ENCODE measurements at regions not wholly inside any gene's neighbourhood (a gene's known extent, or its start where the extent isn't known, plus 50 kb on each side); places are given as distances from the start of the nearest gene placed in this dataset.

GRCh38 chr12:4215229-4216186 is 58.1 kb upstream of the CCND2 start:
- H3K36me3 ChIP-seq = no peaks in the 10 kb centered on the region
- ATAC-seq (peak; percentile 95), DNase-seq (peak; percentile 88)
- H3K9me3 ChIP-seq = no peaks in the 10 kb centered on the region
- H3K4me1 ChIP-seq = no peaks in the 10 kb centered on the region
- no peak overlapping the region for H3K27ac ChIP-seq
- no peak for TF ChIP-seq CTCF (IDR thresholded peaks at IDR 0.05)
- H3K4me3 ChIP-seq = no peak overlapping the region
- H3K27me3 ChIP-seq = no peaks in the 10 kb centered on the region
- intact Hi-C loops (cut with DNase I) = no loop called here

GRCh38 chr12:4214877-4215228 is 58.7 kb upstream of the CCND2 start:
- Histone ChIP-seq H3K36me3 (no peaks in the 10 kb centered on the region), H3K27ac (no peak overlapping the region), H3K4me1 (no peaks in the 10 kb centered on the region), H3K4me3 (no peak overlapping the region), H3K27me3 (no peaks in the 10 kb centered on the region), H3K9me3 (no peaks in the 10 kb centered on the region)
- intact Hi-C loops (cut with DNase I) = no loop called here
- ATAC-seq = no peak
- no peak for TF ChIP-seq CTCF (IDR thresholded peaks at IDR 0.05)
- DNase-seq = no peak

DNA sequence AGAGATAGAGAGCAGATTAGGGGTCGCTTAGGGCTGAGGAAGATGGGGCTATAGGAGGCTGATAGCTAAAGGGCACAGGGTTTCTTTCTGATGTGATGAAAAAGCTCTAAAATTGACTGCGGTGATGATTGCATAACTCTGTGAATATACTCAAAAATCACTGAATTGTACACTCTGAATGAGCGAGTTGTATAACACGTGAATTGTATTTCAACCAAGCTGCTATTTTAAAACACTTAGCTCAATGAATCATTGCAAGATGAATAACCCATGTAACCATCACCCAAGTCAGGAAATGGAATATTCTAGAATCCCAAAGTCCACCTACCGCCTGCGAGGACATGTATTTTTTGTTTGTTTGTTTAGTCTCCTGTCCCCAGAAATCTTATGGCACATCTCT is 60.1 kb upstream of the CCND2 start:
- Histone ChIP-seq H3K36me3 (no peaks in the 10 kb centered on the region), H3K9me3 (no peaks in the 10 kb centered on the region), H3K4me1 (no peaks in the 10 kb centered on the region), H3K27me3 (peaks cover 5% of the 10 kb centered on the region), H3K4me3 (no peak overlapping the region), H3K27ac (no peak overlapping the region)
- DNase-seq = no peak
- ATAC-seq = no peak
- intact Hi-C loops (cut with DNase I) = no loop called here
- no peak for TF ChIP-seq CTCF (IDR thresholded peaks at IDR 0.05)

DNA sequence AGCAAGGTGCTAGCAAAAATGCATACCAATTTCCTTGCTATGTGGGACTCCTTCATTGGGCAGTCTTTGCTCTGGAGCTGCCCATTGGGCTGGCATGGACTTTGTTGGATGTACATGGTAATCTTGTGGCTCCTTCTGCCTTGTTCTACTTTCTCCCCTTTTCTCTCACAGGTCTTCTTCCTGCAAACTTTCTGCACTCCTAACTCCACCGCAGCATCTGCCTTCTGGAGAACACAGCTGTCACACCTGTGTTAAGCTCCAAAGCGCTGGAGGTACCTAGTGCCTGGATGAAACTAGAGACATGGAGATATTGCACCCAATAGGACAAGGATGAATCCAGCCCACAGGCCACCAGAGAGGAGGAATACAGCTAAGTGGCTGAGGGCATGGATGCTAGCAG is 60.7 kb upstream of the CCND2 start:
- Histone ChIP-seq H3K27me3 (peaks cover 5% of the 10 kb centered on the region), H3K4me3 (no peak overlapping the region), H3K27ac (no peak overlapping the region), H3K4me1 (no peaks in the 10 kb centered on the region), H3K36me3 (no peaks in the 10 kb centered on the region), H3K9me3 (no peaks in the 10 kb centered on the region)
- intact Hi-C loops (cut with DNase I) = no loop called here
- DNase-seq (no peak), ATAC-seq (no peak)
- no peak for TF ChIP-seq CTCF (IDR thresholded peaks at IDR 0.05)

DNA sequence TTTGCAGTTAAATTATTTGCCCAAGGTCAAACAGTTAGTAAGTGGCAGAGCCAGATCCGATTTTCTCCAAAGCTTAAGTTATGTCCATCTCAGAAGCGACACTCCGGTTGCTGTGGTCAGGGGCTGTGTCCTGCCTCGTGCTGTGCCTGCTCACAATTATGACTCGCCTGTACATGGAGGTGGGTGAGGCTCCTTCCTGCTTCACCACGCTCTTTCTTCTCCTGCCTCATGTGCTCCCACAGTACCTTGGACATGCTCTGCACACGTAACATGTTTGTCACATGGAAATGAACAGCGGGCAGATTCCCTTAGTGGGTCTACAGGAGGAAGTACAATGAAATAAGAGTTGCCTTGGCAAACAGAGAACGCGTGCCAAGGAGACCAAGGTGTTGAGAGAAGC is 62.2 kb upstream of the CCND2 start:
- H3K36me3 ChIP-seq = no peaks in the 10 kb centered on the region
- intact Hi-C loops (cut with DNase I) = no loop called here
- H3K4me3 ChIP-seq = no peak overlapping the region
- no peak for TF ChIP-seq CTCF (IDR thresholded peaks at IDR 0.05)
- H3K27me3 ChIP-seq = peaks cover 5% of the 10 kb centered on the region
- H3K4me1 ChIP-seq = no peaks in the 10 kb centered on the region
- DNase-seq (no peak), ATAC-seq (no peak)
- no peak overlapping the region for H3K27ac ChIP-seq
- no peaks in the 10 kb centered on the region for H3K9me3 ChIP-seq

All from upper lobe of right lung (tissue), 1 donor.